Stimulated activated memory B cell treated with anti-CD40 and anti-IgM and Interleukin-4, amounts not matched to agents 10 μg/mL and 1 μg/mL and 100 μg/mL, for 72 hours (primary cell): ENCODE measurements at regions not wholly inside any gene's neighbourhood (a gene's known extent, or its start where the extent isn't known, plus 50 kb on each side); places are given as distances from the start of the nearest gene placed in this dataset.

Experiments
- ATAC-seq: fragments of 150-1000 bp; cut with Tn5 transposase; 2 replicates; pipeline ENCODE4 v1.10.0; 2021
- H3K27ac Mint-ChIP-seq: one replicate; pipeline ENCODE4 v1.8.0; 2022; ENCODE audit warnings: mild to moderate bottlenecking, mixed read lengths
- H3K27me3 Mint-ChIP-seq: one replicate; pipeline ENCODE4 v1.8.0; 2022; ENCODE audit warnings: mixed read lengths
- H3K36me3 Mint-ChIP-seq: one replicate; pipeline ENCODE4 v1.8.0; 2022; ENCODE audit warnings: mixed read lengths
- H3K4me1 Mint-ChIP-seq: one replicate; pipeline ENCODE4 v1.8.0; 2022; ENCODE audit warnings: mixed read lengths
- H3K4me3 Mint-ChIP-seq: one replicate; pipeline ENCODE4 v1.8.0; 2022; ENCODE audit warnings: mild to moderate bottlenecking, moderate library complexity, mixed read lengths
- H3K9me3 Mint-ChIP-seq: one replicate; pipeline ENCODE4 v1.8.0; 2022; ENCODE audit warnings: mixed read lengths

GRCh38 chr2:64392529-64392928, 61.4 kb upstream of the LGALSL start:
- H3K9me3 Mint-ChIP-seq, result peaks cover 8% of the 10 kb centered on the region
- no peaks in the 10 kb centered on the region for H3K4me1 Mint-ChIP-seq
- peaks cover 25% of the 10 kb centered on the region for H3K36me3 Mint-ChIP-seq
- ATAC-seq, result no peak
- H3K4me3 Mint-ChIP-seq, result no peak overlapping the region
- no peak overlapping the region for H3K27ac Mint-ChIP-seq
- no peaks in the 10 kb centered on the region for H3K27me3 Mint-ChIP-seq

GRCh38 chr2:64393383-64394010, 60.5 kb upstream of the LGALSL start:
- Mint-ChIP-seq H3K4me3 (no peak overlapping the region), H3K27me3 (no peaks in the 10 kb centered on the region), H3K9me3 (peaks cover 8% of the 10 kb centered on the region), H3K27ac (no peak overlapping the region), H3K4me1 (peaks cover 6% of the 10 kb centered on the region), H3K36me3 (peaks cover 25% of the 10 kb centered on the region)
- ATAC-seq, result no peak

- Mint-ChIP-seq H3K27ac (no peak overlapping the region), H3K4me3 (no peak overlapping the region)
These were observed 59.8 kb upstream of the LGALSL start for GRCh38 chr2:64394153-64394552.

GRCh38 chr2:64396001-64396400, 58.0 kb upstream of the LGALSL start:
- no peak for ATAC-seq
- H3K27ac Mint-ChIP-seq, result no peak overlapping the region
- H3K9me3 Mint-ChIP-seq, result peaks cover 6% of the 10 kb centered on the region
- H3K4me1 Mint-ChIP-seq, result peaks cover 10% of the 10 kb centered on the region
- H3K4me3 Mint-ChIP-seq, result no peak overlapping the region
- no peaks in the 10 kb centered on the region for H3K27me3 Mint-ChIP-seq
- H3K36me3 Mint-ChIP-seq, result peaks cover 18% of the 10 kb centered on the region

More at GRCh38 chr2:64394153-64394552, 59.8 kb upstream of the LGALSL start:
- H3K4me1 Mint-ChIP-seq, result peaks cover 10% of the 10 kb centered on the region
- H3K27me3 Mint-ChIP-seq, result no peaks in the 10 kb centered on the region
- peaks cover 8% of the 10 kb centered on the region for H3K9me3 Mint-ChIP-seq
- no peak for ATAC-seq
- H3K36me3 Mint-ChIP-seq, result peaks cover 25% of the 10 kb centered on the region

GRCh38 chr2:64396551-64396950, 57.4 kb upstream of the LGALSL start:
- Mint-ChIP-seq H3K9me3 (peaks cover 4% of the 10 kb centered on the region), H3K27ac (no peak overlapping the region), H3K36me3 (peaks cover 12% of the 10 kb centered on the region), H3K27me3 (no peaks in the 10 kb centered on the region), H3K4me1 (peaks cover 10% of the 10 kb centered on the region), H3K4me3 (no peak overlapping the region)
- ATAC-seq, result no peak

- Mint-ChIP-seq H3K4me3 (no peak overlapping the region), H3K9me3 (no peaks in the 10 kb centered on the region), H3K27ac (no peak overlapping the region), H3K27me3 (no peaks in the 10 kb centered on the region), H3K36me3 (peaks cover 7% of the 10 kb centered on the region), H3K4me1 (peaks cover 18% of the 10 kb centered on the region)
- no peak for ATAC-seq
These were observed 55.3 kb upstream of the LGALSL start for GRCh38 chr2:64398516-64399129.

GRCh38 chr2:64399521-64399920, 54.4 kb upstream of the LGALSL start:
- Mint-ChIP-seq H3K9me3 (no peaks in the 10 kb centered on the region), H3K27me3 (no peaks in the 10 kb centered on the region), H3K4me3 (no peak overlapping the region), H3K4me1 (peaks cover 26% of the 10 kb centered on the region), H3K27ac (no peak overlapping the region), H3K36me3 (no peaks in the 10 kb centered on the region)
- no peak for ATAC-seq

- Mint-ChIP-seq H3K36me3 (no peaks in the 10 kb centered on the region), H3K27me3 (no peaks in the 10 kb centered on the region), H3K9me3 (no peaks in the 10 kb centered on the region), H3K4me1 (peaks cover 26% of the 10 kb centered on the region), H3K4me3 (no peak overlapping the region), H3K27ac (no peak overlapping the region)
- no peak for ATAC-seq
These were observed 53.7 kb upstream of the LGALSL start for GRCh38 chr2:64400105-64400728.

- H3K27me3 Mint-ChIP-seq, result no peaks in the 10 kb centered on the region
- no peaks in the 10 kb centered on the region for H3K36me3 Mint-ChIP-seq
- no peak for ATAC-seq
- H3K4me1 Mint-ChIP-seq, result peaks cover 26% of the 10 kb centered on the region
- H3K4me3 Mint-ChIP-seq, result no peak overlapping the region
- no peak overlapping the region for H3K27ac Mint-ChIP-seq
- no peaks in the 10 kb centered on the region for H3K9me3 Mint-ChIP-seq
These were observed 53.0 kb upstream of the LGALSL start for GRCh38 chr2:64400733-64401528.

- H3K27me3 Mint-ChIP-seq, result no peaks in the 10 kb centered on the region
- H3K27ac Mint-ChIP-seq, result no peak overlapping the region
- H3K9me3 Mint-ChIP-seq, result no peaks in the 10 kb centered on the region
- H3K4me3 Mint-ChIP-seq, result no peak overlapping the region
- ATAC-seq, result no peak
- H3K4me1 Mint-ChIP-seq, result peaks cover 26% of the 10 kb centered on the region
- no peaks in the 10 kb centered on the region for H3K36me3 Mint-ChIP-seq
These were observed 52.5 kb upstream of the LGALSL start for GRCh38 chr2:64401529-64401880.

GRCh38 chr2:64402876-64403275, 51.1 kb upstream of the LGALSL start:
- Mint-ChIP-seq H3K9me3 (peaks cover 3% of the 10 kb centered on the region), H3K4me3 (no peak overlapping the region), H3K27me3 (no peaks in the 10 kb centered on the region), H3K4me1 (peaks cover 26% of the 10 kb centered on the region), H3K27ac (no peak overlapping the region), H3K36me3 (no peaks in the 10 kb centered on the region)
- no peak for ATAC-seq

- peaks cover 21% of the 10 kb centered on the region for H3K4me1 Mint-ChIP-seq
These were observed 50.5 kb upstream of the LGALSL start for GRCh38 chr2:64403426-64403825.

GRCh38 chr2:64404002-64404731, 49.8 kb upstream of the LGALSL start:
- Mint-ChIP-seq H3K4me3 (no peak overlapping the region), H3K36me3 (no peaks in the 10 kb centered on the region), H3K27ac (no peak overlapping the region), H3K27me3 (no peaks in the 10 kb centered on the region), H3K9me3 (peaks cover 3% of the 10 kb centered on the region), H3K4me1 (peaks cover 17% of the 10 kb centered on the region)
- no peak for ATAC-seq

More at GRCh38 chr2:64403426-64403825, 50.5 kb upstream of the LGALSL start:
- Mint-ChIP-seq H3K36me3 (no peaks in the 10 kb centered on the region), H3K4me3 (no peak overlapping the region), H3K27me3 (no peaks in the 10 kb centered on the region), H3K9me3 (peaks cover 3% of the 10 kb centered on the region), H3K27ac (no peak overlapping the region)
- no peak for ATAC-seq
